ENCODE measurements at regions not wholly inside any gene's neighbourhood (a gene's known extent, or its start where the extent isn't known, plus 50 kb on each side); places are given as distances from the start of the nearest gene placed in this dataset.

GRCh38 chr15:47300596-47300995 lies 416.7 kb upstream of the SEMA6D start:
- H3K9me3 Mint-ChIP-seq (ENCODE audit: low read depth, unreplicated experiment) = peaks cover 13% of the 10 kb centered on the region

GRCh38 chr15:47301481-47301880 lies 415.8 kb upstream of the SEMA6D start:
- H3K27ac Mint-ChIP-seq (ENCODE audit: unreplicated experiment) = no peak overlapping the region
- CTCF ChIA-PET = no interaction called here
- no peak for DNase-seq

More at GRCh38 chr15:47300596-47300995, 416.7 kb upstream of the SEMA6D start:
- H3K36me3 Mint-ChIP-seq (ENCODE audit: insufficient read depth, unreplicated experiment) = no peaks in the 10 kb centered on the region
- H3K4me1 Mint-ChIP-seq (ENCODE audit: low read depth, unreplicated experiment) = no peaks in the 10 kb centered on the region
- no peak overlapping the region for H3K27ac Mint-ChIP-seq (ENCODE audit: unreplicated experiment)
- H3K4me3 Mint-ChIP-seq (ENCODE audit: low read depth, unreplicated experiment) = no peak overlapping the region
- no peaks in the 10 kb centered on the region for H3K27me3 Mint-ChIP-seq (ENCODE audit: unreplicated experiment)
- TF ChIP-seq CTCF (IDR thresholded peaks at IDR 0.05; ENCODE audit: unreplicated experiment) = no peak
- CTCF ChIA-PET = interaction anchor here (0.6 kb wide), 1 partner anchor 1047 kb away, joined by 5 read pairs; no protein-coding TSS in a partner anchor
- intact Hi-C loops (cut with micrococcal nuclease; ENCODE audit: unreplicated experiment) = no loop called here
- DNase-seq = no peak
- BruUV-seq (replicated peaks) = no TSS peak

GRCh38 chr15:47304656-47305055 lies 412.6 kb upstream of the SEMA6D start:
- CTCF ChIA-PET = no interaction called here
- Mint-ChIP-seq H3K36me3 (ENCODE audit: insufficient read depth, unreplicated experiment) (no peaks in the 10 kb centered on the region), H3K9me3 (ENCODE audit: low read depth, unreplicated experiment) (peaks cover 6% of the 10 kb centered on the region), H3K4me1 (ENCODE audit: low read depth, unreplicated experiment) (no peaks in the 10 kb centered on the region), H3K27me3 (ENCODE audit: unreplicated experiment) (no peaks in the 10 kb centered on the region), H3K4me3 (ENCODE audit: low read depth, unreplicated experiment) (no peak overlapping the region), H3K27ac (ENCODE audit: unreplicated experiment) (no peak overlapping the region)
- no peak for TF ChIP-seq CTCF (IDR thresholded peaks at IDR 0.05; ENCODE audit: unreplicated experiment)
- intact Hi-C loops (cut with micrococcal nuclease; ENCODE audit: unreplicated experiment) = no loop called here
- no TSS peak for BruUV-seq (replicated peaks)
- DNase-seq = no peak

More at GRCh38 chr15:47301481-47301880, 415.8 kb upstream of the SEMA6D start:
- no peaks in the 10 kb centered on the region for H3K36me3 Mint-ChIP-seq (ENCODE audit: insufficient read depth, unreplicated experiment)
- H3K9me3 Mint-ChIP-seq (ENCODE audit: low read depth, unreplicated experiment) = peaks cover 13% of the 10 kb centered on the region
- no peak for TF ChIP-seq CTCF (IDR thresholded peaks at IDR 0.05; ENCODE audit: unreplicated experiment)
- no peaks in the 10 kb centered on the region for H3K27me3 Mint-ChIP-seq (ENCODE audit: unreplicated experiment)
- no peak overlapping the region for H3K4me3 Mint-ChIP-seq (ENCODE audit: low read depth, unreplicated experiment)
- BruUV-seq (replicated peaks) = no TSS peak
- intact Hi-C loops (cut with micrococcal nuclease; ENCODE audit: unreplicated experiment) = no loop called here
- no peaks in the 10 kb centered on the region for H3K4me1 Mint-ChIP-seq (ENCODE audit: low read depth, unreplicated experiment)

GRCh38 chr15:47312161-47312560 lies 405.1 kb upstream of the SEMA6D start:
- no peak overlapping the region for H3K4me3 Mint-ChIP-seq (ENCODE audit: low read depth, unreplicated experiment)
- no peaks in the 10 kb centered on the region for H3K27me3 Mint-ChIP-seq (ENCODE audit: unreplicated experiment)
- no peak for TF ChIP-seq CTCF (IDR thresholded peaks at IDR 0.05; ENCODE audit: unreplicated experiment)
- CTCF ChIA-PET = interaction anchor here (0.7 kb wide), 1 partner anchor 479 kb away, joined by 4 read pairs; no protein-coding TSS in a partner anchor
- H3K9me3 Mint-ChIP-seq (ENCODE audit: low read depth, unreplicated experiment) = peaks cover 8% of the 10 kb centered on the region
- H3K36me3 Mint-ChIP-seq (ENCODE audit: insufficient read depth, unreplicated experiment) = no peaks in the 10 kb centered on the region
- no peaks in the 10 kb centered on the region for H3K4me1 Mint-ChIP-seq (ENCODE audit: low read depth, unreplicated experiment)
- no peak overlapping the region for H3K27ac Mint-ChIP-seq (ENCODE audit: unreplicated experiment)
- DNase-seq = no peak
- no TSS peak for BruUV-seq (replicated peaks)
- intact Hi-C loops (cut with micrococcal nuclease; ENCODE audit: unreplicated experiment) = no loop called here
